DND-41 (cell line): ENCODE measurements at regions not wholly inside any gene's neighbourhood (a gene's known extent, or its start where the extent isn't known, plus 50 kb on each side); places are given as distances from the start of the nearest gene placed in this dataset.

Experiments
- CTCF ChIP-seq: IDR thresholded peaks from 2 replicates; pipeline ENCODE4 v1.5.1; 2012; ENCODE audit warnings: borderline replicate concordance, low read length, moderate library complexity, mild to moderate bottlenecking; ENCODE audit not compliant: poor library complexity, severe bottlenecking; ENCODE audit errors: extremely low read depth
- EZH2 ChIP-seq: IDR thresholded peaks from 3 replicates; pipeline ENCODE4 v1.6.1; 2012; ENCODE audit warnings: borderline replicate concordance, low read depth, mild to moderate bottlenecking, moderate library complexity, low read length, inconsistent platforms; ENCODE audit not compliant: severe bottlenecking

GRCh38 chr18:4541588-4541987 lies 86.5 kb upstream of the DLGAP1 start:
- TF ChIP-seq CTCF: no peak
- no peak for TF ChIP-seq EZH2
